ENCODE measurements at regions not wholly inside any gene's neighbourhood (a gene's known extent, or its start where the extent isn't known, plus 50 kb on each side); places are given as distances from the start of the nearest gene placed in this dataset.
A peak's percentile ranks its signal among the peaks of the same experiment; 100 is the strongest.

- TF ChIP-seq, protein P1, sequence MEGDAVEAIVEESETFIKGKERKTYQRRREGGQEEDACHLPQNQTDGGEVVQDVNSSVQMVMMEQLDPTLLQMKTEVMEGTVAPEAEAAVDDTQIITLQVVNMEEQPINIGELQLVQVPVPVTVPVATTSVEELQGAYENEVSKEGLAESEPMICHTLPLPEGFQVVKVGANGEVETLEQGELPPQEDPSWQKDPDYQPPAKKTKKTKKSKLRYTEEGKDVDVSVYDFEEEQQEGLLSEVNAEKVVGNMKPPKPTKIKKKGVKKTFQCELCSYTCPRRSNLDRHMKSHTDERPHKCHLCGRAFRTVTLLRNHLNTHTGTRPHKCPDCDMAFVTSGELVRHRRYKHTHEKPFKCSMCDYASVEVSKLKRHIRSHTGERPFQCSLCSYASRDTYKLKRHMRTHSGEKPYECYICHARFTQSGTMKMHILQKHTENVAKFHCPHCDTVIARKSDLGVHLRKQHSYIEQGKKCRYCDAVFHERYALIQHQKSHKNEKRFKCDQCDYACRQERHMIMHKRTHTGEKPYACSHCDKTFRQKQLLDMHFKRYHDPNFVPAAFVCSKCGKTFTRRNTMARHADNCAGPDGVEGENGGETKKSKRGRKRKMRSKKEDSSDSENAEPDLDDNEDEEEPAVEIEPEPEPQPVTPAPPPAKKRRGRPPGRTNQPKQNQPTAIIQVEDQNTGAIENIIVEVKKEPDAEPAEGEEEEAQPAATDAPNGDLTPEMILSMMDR (conservative IDR thresholded peaks at IDR 0.05; ENCODE audit: low read depth in 2 of 2): peak; percentile 58 to 64
- TF ChIP-seq EZH2phosphoT487 (IDR thresholded peaks at IDR 0.05; ENCODE audit: unreplicated experiment) (no peak), JUNB (IDR thresholded peaks at IDR 0.05; ENCODE audit: unreplicated experiment) (no peak)
- TF ChIP-seq, protein P2, sequence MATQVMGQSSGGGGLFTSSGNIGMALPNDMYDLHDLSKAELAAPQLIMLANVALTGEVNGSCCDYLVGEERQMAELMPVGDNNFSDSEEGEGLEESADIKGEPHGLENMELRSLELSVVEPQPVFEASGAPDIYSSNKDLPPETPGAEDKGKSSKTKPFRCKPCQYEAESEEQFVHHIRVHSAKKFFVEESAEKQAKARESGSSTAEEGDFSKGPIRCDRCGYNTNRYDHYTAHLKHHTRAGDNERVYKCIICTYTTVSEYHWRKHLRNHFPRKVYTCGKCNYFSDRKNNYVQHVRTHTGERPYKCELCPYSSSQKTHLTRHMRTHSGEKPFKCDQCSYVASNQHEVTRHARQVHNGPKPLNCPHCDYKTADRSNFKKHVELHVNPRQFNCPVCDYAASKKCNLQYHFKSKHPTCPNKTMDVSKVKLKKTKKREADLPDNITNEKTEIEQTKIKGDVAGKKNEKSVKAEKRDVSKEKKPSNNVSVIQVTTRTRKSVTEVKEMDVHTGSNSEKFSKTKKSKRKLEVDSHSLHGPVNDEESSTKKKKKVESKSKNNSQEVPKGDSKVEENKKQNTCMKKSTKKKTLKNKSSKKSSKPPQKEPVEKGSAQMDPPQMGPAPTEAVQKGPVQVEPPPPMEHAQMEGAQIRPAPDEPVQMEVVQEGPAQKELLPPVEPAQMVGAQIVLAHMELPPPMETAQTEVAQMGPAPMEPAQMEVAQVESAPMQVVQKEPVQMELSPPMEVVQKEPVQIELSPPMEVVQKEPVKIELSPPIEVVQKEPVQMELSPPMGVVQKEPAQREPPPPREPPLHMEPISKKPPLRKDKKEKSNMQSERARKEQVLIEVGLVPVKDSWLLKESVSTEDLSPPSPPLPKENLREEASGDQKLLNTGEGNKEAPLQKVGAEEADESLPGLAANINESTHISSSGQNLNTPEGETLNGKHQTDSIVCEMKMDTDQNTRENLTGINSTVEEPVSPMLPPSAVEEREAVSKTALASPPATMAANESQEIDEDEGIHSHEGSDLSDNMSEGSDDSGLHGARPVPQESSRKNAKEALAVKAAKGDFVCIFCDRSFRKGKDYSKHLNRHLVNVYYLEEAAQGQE (IDR thresholded peaks at IDR 0.05; ENCODE audit: unreplicated experiment): no peak
Observed at GRCh38 chr9:95736370-95736769, 139.1 kb upstream of the ERCC6L2 start.

All from GM23338 (cell line).